Gastrocnemius medialis (tissue), 4 donors: ENCODE measurements at regions not wholly inside any gene's neighbourhood (a gene's known extent, or its start where the extent isn't known, plus 50 kb on each side); places are given as distances from the start of the nearest gene placed in this dataset.

Experiments used
- POLR2A ChIP-seq, 2 donors: fragments of 450-650 bp; IDR thresholded peaks; one replicate each; pipeline ENCODE4 v1.6.1; 2017; ENCODE audit warnings: antibody characterized with exemption in 2 of 2, mild to moderate bottlenecking in 2 of 2, moderate library complexity in 2 of 2
- TF ChIP-seq, protein P1 (sequence below), 5 experiments: fragments of 450-650 bp in 3 of 5; fragments of 200-600 bp in 2 of 5; sonication (generic) in 2 of 5; IDR thresholded peaks in 4 of 5; conservative IDR thresholded peaks in 1 of 5; 1 replicate in 4 of 5; 2 replicates in 1 of 5; pipeline ENCODE4 v1.5.1; 2016 to 2019; ENCODE audit warnings: antibody characterized with exemption in 5 of 5, mild to moderate bottlenecking in 3 of 5, moderate library complexity in 3 of 5

- TF ChIP-seq, protein P1, sequence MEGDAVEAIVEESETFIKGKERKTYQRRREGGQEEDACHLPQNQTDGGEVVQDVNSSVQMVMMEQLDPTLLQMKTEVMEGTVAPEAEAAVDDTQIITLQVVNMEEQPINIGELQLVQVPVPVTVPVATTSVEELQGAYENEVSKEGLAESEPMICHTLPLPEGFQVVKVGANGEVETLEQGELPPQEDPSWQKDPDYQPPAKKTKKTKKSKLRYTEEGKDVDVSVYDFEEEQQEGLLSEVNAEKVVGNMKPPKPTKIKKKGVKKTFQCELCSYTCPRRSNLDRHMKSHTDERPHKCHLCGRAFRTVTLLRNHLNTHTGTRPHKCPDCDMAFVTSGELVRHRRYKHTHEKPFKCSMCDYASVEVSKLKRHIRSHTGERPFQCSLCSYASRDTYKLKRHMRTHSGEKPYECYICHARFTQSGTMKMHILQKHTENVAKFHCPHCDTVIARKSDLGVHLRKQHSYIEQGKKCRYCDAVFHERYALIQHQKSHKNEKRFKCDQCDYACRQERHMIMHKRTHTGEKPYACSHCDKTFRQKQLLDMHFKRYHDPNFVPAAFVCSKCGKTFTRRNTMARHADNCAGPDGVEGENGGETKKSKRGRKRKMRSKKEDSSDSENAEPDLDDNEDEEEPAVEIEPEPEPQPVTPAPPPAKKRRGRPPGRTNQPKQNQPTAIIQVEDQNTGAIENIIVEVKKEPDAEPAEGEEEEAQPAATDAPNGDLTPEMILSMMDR (IDR thresholded peaks at IDR 0.05 in 4 of 5, conservative IDR thresholded peaks at IDR 0.05 in 1 of 5) = no peak
- TF ChIP-seq POLR2A (IDR thresholded peaks at IDR 0.05) = no peak
Observed at GRCh38 chr12:124495194-124495983, 72.0 kb downstream of the NCOR2 start.
